ENCODE measurements at regions not wholly inside any gene's neighbourhood (a gene's known extent, or its start where the extent isn't known, plus 50 kb on each side); places are given as distances from the start of the nearest gene placed in this dataset.

DNA sequence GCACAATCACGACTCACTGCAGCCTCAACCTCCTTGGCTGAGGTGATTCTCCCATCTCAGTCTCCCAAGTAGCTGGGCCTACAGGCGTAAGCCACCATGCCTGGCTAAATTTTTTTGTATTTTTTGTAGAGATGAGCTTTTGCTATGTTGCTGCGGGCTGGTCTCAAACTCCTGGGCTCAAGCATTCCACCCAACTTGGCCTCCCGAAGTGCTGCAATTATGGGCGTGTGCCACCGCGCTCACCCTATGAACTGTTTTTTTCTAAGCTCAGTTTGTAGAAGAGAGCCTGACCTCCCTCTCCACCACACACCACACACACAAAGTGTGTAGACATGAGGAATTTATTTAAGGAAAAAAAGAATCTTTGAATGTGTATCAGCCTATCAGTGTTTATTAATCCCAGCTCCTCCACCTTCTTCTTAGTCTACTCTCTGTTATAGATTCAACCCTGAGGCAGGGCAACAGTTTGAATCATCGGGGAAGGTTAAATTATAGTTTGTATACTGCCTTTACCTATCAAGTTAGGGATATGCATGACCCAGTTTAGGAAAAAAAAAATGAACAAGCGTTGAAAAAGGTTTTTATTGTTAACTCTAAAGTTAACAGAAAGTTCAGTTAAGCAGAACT, 74.1 kb downstream of the PLEKHG1 start:
- TF ChIP-seq, protein P1, sequence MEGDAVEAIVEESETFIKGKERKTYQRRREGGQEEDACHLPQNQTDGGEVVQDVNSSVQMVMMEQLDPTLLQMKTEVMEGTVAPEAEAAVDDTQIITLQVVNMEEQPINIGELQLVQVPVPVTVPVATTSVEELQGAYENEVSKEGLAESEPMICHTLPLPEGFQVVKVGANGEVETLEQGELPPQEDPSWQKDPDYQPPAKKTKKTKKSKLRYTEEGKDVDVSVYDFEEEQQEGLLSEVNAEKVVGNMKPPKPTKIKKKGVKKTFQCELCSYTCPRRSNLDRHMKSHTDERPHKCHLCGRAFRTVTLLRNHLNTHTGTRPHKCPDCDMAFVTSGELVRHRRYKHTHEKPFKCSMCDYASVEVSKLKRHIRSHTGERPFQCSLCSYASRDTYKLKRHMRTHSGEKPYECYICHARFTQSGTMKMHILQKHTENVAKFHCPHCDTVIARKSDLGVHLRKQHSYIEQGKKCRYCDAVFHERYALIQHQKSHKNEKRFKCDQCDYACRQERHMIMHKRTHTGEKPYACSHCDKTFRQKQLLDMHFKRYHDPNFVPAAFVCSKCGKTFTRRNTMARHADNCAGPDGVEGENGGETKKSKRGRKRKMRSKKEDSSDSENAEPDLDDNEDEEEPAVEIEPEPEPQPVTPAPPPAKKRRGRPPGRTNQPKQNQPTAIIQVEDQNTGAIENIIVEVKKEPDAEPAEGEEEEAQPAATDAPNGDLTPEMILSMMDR (IDR thresholded peaks at IDR 0.05; ENCODE audit: insufficient read depth, low read length, poor library complexity, severe bottlenecking), result no peak
- TF ChIP-seq EZH2phosphoT487 (conservative IDR thresholded peaks at IDR 0.05; ENCODE audit: low read length), result no peak

Measured in SU-DHL-6 (cell line).